ENCODE measurements at regions not wholly inside any gene's neighbourhood (a gene's known extent, or its start where the extent isn't known, plus 50 kb on each side); places are given as distances from the start of the nearest gene placed in this dataset.

DNA sequence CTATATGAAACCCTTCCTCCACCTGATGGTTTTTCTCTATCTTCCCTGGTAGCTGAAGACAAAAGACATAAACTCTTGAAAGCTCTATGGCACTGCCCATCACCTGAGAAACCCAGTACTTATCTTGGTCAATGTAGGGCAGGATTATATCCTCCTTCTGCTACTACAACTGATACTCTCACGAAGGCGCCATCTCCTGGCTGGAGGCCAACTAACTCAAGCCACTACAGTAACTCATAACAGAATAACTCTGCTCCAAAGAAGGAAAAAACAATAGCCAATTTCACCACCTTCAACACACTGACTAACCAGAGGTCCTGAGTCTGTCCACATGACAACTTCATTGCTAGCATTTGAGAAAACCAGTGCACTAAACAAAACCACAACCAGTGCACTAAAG is 409.2 kb downstream of the CETN3 start:
- intact Hi-C loops (cut with DNase I) = no loop called here
- WGBS, 2 donors = 87 to 92% methylated on average over 2 of the region's 2 CpGs

DNA sequence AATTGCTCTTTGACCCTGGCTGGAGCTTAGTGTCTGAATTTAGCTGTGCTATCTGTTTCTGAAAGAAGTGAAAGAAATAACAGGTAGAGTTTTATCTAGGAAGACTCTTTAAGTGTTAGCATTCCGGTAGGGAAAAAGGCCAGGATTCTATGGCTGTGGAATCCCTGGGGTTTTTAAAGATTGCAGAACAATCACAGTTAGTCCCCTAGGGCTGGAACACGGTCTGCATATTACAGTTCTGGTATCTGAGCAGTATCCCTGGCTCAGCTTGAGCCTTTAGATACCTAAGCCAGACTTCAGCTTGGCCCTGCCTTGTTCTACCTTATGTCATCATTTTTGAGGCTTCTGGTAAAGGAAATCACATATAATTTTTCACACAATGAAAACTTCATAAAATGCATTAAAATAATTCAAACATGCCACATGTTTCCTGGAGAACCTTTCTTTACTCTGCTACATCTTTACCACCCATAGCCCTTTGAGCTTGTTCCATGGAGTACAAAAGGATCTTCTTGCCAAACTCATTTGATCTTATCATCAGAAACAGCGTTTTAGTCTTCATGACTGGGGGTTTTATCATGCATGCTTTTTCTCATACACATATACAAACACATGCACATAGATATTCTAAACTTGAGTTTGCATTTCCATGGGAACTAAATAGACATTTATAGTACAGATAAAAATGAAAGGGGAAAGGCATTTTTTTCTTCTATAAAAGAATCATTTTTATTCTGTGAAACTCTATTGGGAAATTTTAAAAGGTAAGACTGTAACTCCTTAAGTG is 410.8 kb downstream of the CETN3 start:
- Histone ChIP-seq H3K9me3 (ENCODE audit: control insufficient read depth, low read length) (no peaks in the 10 kb centered on the region), H3K27me3 (ENCODE audit: control insufficient read depth in 1 of 2, insufficient read depth in 2 of 2, low read length in 1 of 2) (no peaks in the 10 kb centered on the region), H3K27ac (ENCODE audit: low read depth in 1 of 2, low read length in 2 of 2) (no peak overlapping the region), H3K4me1 (ENCODE audit: control insufficient read depth in 1 of 2, insufficient read depth in 2 of 2, low read length in 2 of 2) (peaks cover 2% of the 10 kb centered on the region in 2 donors), H3K36me3 (ENCODE audit: control insufficient read depth in 1 of 2, insufficient read depth in 2 of 2, low read length in 1 of 2) (no peaks in the 10 kb centered on the region), H3K4me3 (ENCODE audit: low read length in 2 of 2) (no peak overlapping the region)
- WGBS, 2 donors = 36% methylated on average over 3 of the region's 3 CpGs
- DNase-seq = no peak
- intact Hi-C loops (cut with DNase I) = loop anchor here in 1 of 2 donors (10.0 kb wide), 1 partner anchor 266 kb away; no protein-coding TSS in a partner anchor
- no peak for ATAC-seq (ENCODE audit: low FRiP score)

More for the DNA sequence above, 409.2 kb downstream of the CETN3 start:
- peak in 1 of 2 donors; percentile 38 for DNase-seq
- ATAC-seq (ENCODE audit: low FRiP score) = no peak
- H3K9me3 ChIP-seq (ENCODE audit: control insufficient read depth, low read length) = no peaks in the 10 kb centered on the region
- H3K4me3 ChIP-seq (ENCODE audit: low read length in 2 of 2) = no peak overlapping the region
- H3K27ac ChIP-seq (ENCODE audit: low read depth in 1 of 2, low read length in 2 of 2) = no peak overlapping the region
- no peaks in the 10 kb centered on the region for H3K27me3 ChIP-seq (ENCODE audit: control insufficient read depth in 1 of 2, insufficient read depth in 2 of 2, low read length in 1 of 2)
- no peaks in the 10 kb centered on the region for H3K4me1 ChIP-seq (ENCODE audit: control insufficient read depth in 1 of 2, insufficient read depth in 2 of 2, low read length in 2 of 2)
- no peaks in the 10 kb centered on the region for H3K36me3 ChIP-seq (ENCODE audit: control insufficient read depth in 1 of 2, insufficient read depth in 2 of 2, low read length in 1 of 2)

GRCh38 chr5:89996890-89997289 is 412.7 kb downstream of the CETN3 start:
- Histone ChIP-seq H3K27me3 (ENCODE audit: control insufficient read depth in 1 of 2, insufficient read depth in 2 of 2, low read length in 1 of 2) (no peaks in the 10 kb centered on the region), H3K4me3 (ENCODE audit: low read length in 2 of 2) (no peak overlapping the region), H3K36me3 (ENCODE audit: control insufficient read depth in 1 of 2, insufficient read depth in 2 of 2, low read length in 1 of 2) (no peaks in the 10 kb centered on the region), H3K27ac (ENCODE audit: low read depth in 1 of 2, low read length in 2 of 2) (no peak overlapping the region), H3K4me1 (ENCODE audit: control insufficient read depth in 1 of 2, insufficient read depth in 2 of 2, low read length in 2 of 2) (peaks cover 2% of the 10 kb centered on the region in 2 donors), H3K9me3 (ENCODE audit: control insufficient read depth, low read length) (no peaks in the 10 kb centered on the region)
- DNase-seq = no peak
- 86 to 88% methylated on average over 5 of the region's 5 CpGs for WGBS, 2 donors
- no peak for ATAC-seq (ENCODE audit: low FRiP score)
- intact Hi-C loops (cut with DNase I) = loop anchor here in 1 of 2 donors (10.0 kb wide), 1 partner anchor 268 kb away; no protein-coding TSS in a partner anchor

- no peak for ATAC-seq (ENCODE audit: low FRiP score)
- peaks cover 2% of the 10 kb centered on the region in 2 donors for H3K4me1 ChIP-seq (ENCODE audit: control insufficient read depth in 1 of 2, insufficient read depth in 2 of 2, low read length in 2 of 2)
- H3K4me3 ChIP-seq (ENCODE audit: low read length in 2 of 2) = no peak overlapping the region
- no peak for DNase-seq
- no peak overlapping the region for H3K27ac ChIP-seq (ENCODE audit: low read depth in 1 of 2, low read length in 2 of 2)
- H3K27me3 ChIP-seq (ENCODE audit: control insufficient read depth in 1 of 2, insufficient read depth in 2 of 2, low read length in 1 of 2) = no peaks in the 10 kb centered on the region
- no peaks in the 10 kb centered on the region for H3K9me3 ChIP-seq (ENCODE audit: control insufficient read depth, low read length)
- 19 to 35% methylated on average over 1 of the region's 1 CpG for WGBS, 2 donors
- peaks cover 0 to 2% of the 10 kb centered on the region in 2 donors for H3K36me3 ChIP-seq (ENCODE audit: control insufficient read depth in 1 of 2, insufficient read depth in 2 of 2, low read length in 1 of 2)
- intact Hi-C loops (cut with DNase I) = loop anchor here in 1 of 2 donors (10.0 kb wide), 1 partner anchor 268 kb away; no protein-coding TSS in a partner anchor
Measured at GRCh38 chr5:89996335-89996734, 413.2 kb downstream of the CETN3 start.

- DNase-seq (no peak), ATAC-seq (ENCODE audit: low FRiP score) (no peak)
- H3K4me3 ChIP-seq (ENCODE audit: low read length in 2 of 2) = no peak overlapping the region
- no peak overlapping the region for H3K27ac ChIP-seq (ENCODE audit: low read depth in 1 of 2, low read length in 2 of 2)
- H3K27me3 ChIP-seq (ENCODE audit: control insufficient read depth in 1 of 2, insufficient read depth in 2 of 2, low read length in 1 of 2) = no peaks in the 10 kb centered on the region
- intact Hi-C loops (cut with DNase I) = loop anchor here in 1 of 2 donors (10.0 kb wide), 1 partner anchor 271 kb away; no protein-coding TSS in a partner anchor
- peaks cover 2% of the 10 kb centered on the region in 2 donors for H3K4me1 ChIP-seq (ENCODE audit: control insufficient read depth in 1 of 2, insufficient read depth in 2 of 2, low read length in 2 of 2)
- H3K9me3 ChIP-seq (ENCODE audit: control insufficient read depth, low read length) = no peaks in the 10 kb centered on the region
- peaks cover 0 to 2% of the 10 kb centered on the region in 2 donors for H3K36me3 ChIP-seq (ENCODE audit: control insufficient read depth in 1 of 2, insufficient read depth in 2 of 2, low read length in 1 of 2)
Measured at GRCh38 chr5:89994266-89994665, 415.3 kb downstream of the CETN3 start.

GRCh38 chr5:89992201-89992600 is 417.4 kb downstream of the CETN3 start:
- H3K36me3 ChIP-seq (ENCODE audit: control insufficient read depth in 1 of 2, insufficient read depth in 2 of 2, low read length in 1 of 2) = peaks cover 0 to 2% of the 10 kb centered on the region in 2 donors
- no peak for ATAC-seq (ENCODE audit: low FRiP score)
- H3K27me3 ChIP-seq (ENCODE audit: control insufficient read depth in 1 of 2, insufficient read depth in 2 of 2, low read length in 1 of 2) = no peaks in the 10 kb centered on the region
- H3K9me3 ChIP-seq (ENCODE audit: control insufficient read depth, low read length) = no peaks in the 10 kb centered on the region
- DNase-seq = no peak
- peaks cover 2% of the 10 kb centered on the region in 2 donors for H3K4me1 ChIP-seq (ENCODE audit: control insufficient read depth in 1 of 2, insufficient read depth in 2 of 2, low read length in 2 of 2)
- H3K4me3 ChIP-seq (ENCODE audit: low read length in 2 of 2) = no peak overlapping the region
- WGBS, 2 donors = 88 to 93% methylated on average over 3 of the region's 3 CpGs
- intact Hi-C loops (cut with DNase I) = loop anchor here in 1 of 2 donors (10.0 kb wide), 1 partner anchor 273 kb away; no protein-coding TSS in a partner anchor
- H3K27ac ChIP-seq (ENCODE audit: low read depth in 1 of 2, low read length in 2 of 2) = no peak overlapping the region

- intact Hi-C loops (cut with DNase I) = loop anchor here in 1 of 2 donors (10.0 kb wide), 1 partner anchor 273 kb away; no protein-coding TSS in a partner anchor
- ATAC-seq (ENCODE audit: low FRiP score) (no peak), DNase-seq (no peak)
- no peaks in the 10 kb centered on the region for H3K27me3 ChIP-seq (ENCODE audit: control insufficient read depth in 1 of 2, insufficient read depth in 2 of 2, low read length in 1 of 2)
- 91 to 100% methylated on average over 2 of the region's 2 CpGs for WGBS, 2 donors
- peaks cover 2% of the 10 kb centered on the region in 2 donors for H3K4me1 ChIP-seq (ENCODE audit: control insufficient read depth in 1 of 2, insufficient read depth in 2 of 2, low read length in 2 of 2)
- H3K27ac ChIP-seq (ENCODE audit: low read depth in 1 of 2, low read length in 2 of 2) = no peak overlapping the region
- peaks cover 0 to 2% of the 10 kb centered on the region in 2 donors for H3K36me3 ChIP-seq (ENCODE audit: control insufficient read depth in 1 of 2, insufficient read depth in 2 of 2, low read length in 1 of 2)
- no peaks in the 10 kb centered on the region for H3K9me3 ChIP-seq (ENCODE audit: control insufficient read depth, low read length)
- no peak overlapping the region for H3K4me3 ChIP-seq (ENCODE audit: low read length in 2 of 2)
Measured at GRCh38 chr5:89991592-89991991, 418.0 kb downstream of the CETN3 start.

DNA sequence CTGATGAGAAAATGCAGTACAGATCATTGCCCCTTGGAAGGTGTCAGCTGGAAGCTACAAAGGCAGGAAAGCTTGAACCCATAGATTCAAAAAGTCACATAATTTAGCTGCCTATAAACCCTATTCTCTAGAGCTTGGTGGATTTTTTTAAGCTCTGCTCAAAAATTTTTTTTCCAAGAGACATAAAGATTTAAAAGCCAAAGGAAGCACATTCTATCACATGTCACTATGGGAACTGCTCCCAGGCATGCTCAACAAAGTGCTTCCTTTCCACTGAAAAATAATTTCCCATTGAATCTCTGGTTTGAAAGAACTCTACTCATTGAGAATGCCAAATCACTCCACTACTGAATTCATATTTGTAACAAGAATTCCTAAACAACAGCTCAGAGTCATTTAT is 419.8 kb downstream of the CETN3 start:
- intact Hi-C loops (cut with DNase I) = loop anchor here in 1 of 2 donors (2.0 to 10.0 kb wide), 3 partner anchors 275 to 1257 kb away; partner anchors contain the start of gene MEF2C
- no peak for DNase-seq
- Histone ChIP-seq H3K27me3 (ENCODE audit: control insufficient read depth in 1 of 2, insufficient read depth in 2 of 2, low read length in 1 of 2) (no peaks in the 10 kb centered on the region), H3K27ac (ENCODE audit: low read depth in 1 of 2, low read length in 2 of 2) (no peak overlapping the region), H3K4me1 (ENCODE audit: control insufficient read depth in 1 of 2, insufficient read depth in 2 of 2, low read length in 2 of 2) (peaks cover under 1 to 2% of the 10 kb centered on the region in 2 donors), H3K36me3 (ENCODE audit: control insufficient read depth in 1 of 2, insufficient read depth in 2 of 2, low read length in 1 of 2) (peaks cover 0 to 2% of the 10 kb centered on the region in 2 donors), H3K9me3 (ENCODE audit: control insufficient read depth, low read length) (no peaks in the 10 kb centered on the region), H3K4me3 (ENCODE audit: low read length in 2 of 2) (no peak overlapping the region)
- ATAC-seq (ENCODE audit: low FRiP score) = peak; percentile 6
